HUES6 (cell line): ENCODE measurements at regions not wholly inside any gene's neighbourhood (a gene's known extent, or its start where the extent isn't known, plus 50 kb on each side); places are given as distances from the start of the nearest gene placed in this dataset.
"Not testable (repeated sequence)": the region's sequence is repeated elsewhere in the genome, so short reads cannot be mapped to it uniquely, and the experiment has no call there.

Source experiments
- H3K27ac ChIP-seq: 2 replicates; pipeline ENCODE4 v1.7.0; 2013; ENCODE audit warnings: low read depth, mild to moderate bottlenecking, low read length, inconsistent platforms
- H3K27me3 ChIP-seq: 2 replicates; pipeline ENCODE4 v1.6.1; 2013; ENCODE audit warnings: low read length; ENCODE audit not compliant: control insufficient read depth, insufficient read depth
- H3K36me3 ChIP-seq: 2 replicates; pipeline ENCODE4 v1.6.1; 2013; ENCODE audit warnings: low read length; ENCODE audit not compliant: control insufficient read depth, insufficient read depth
- H3K4me1 ChIP-seq: 2 replicates; pipeline ENCODE4 v1.6.1; 2013; ENCODE audit warnings: low read length; ENCODE audit not compliant: control insufficient read depth, insufficient read depth
- H3K4me3 ChIP-seq: 2 replicates; pipeline ENCODE4 v1.5.1; 2013; ENCODE audit warnings: low read depth, low read length
- H3K9ac ChIP-seq: one replicate; pipeline ENCODE4 v1.6.1; 2013; ENCODE audit warnings: mild to moderate bottlenecking, low read length
- H3K9me3 ChIP-seq: 2 replicates; pipeline ENCODE4 v1.6.1; 2013; ENCODE audit warnings: low read depth, low read length; ENCODE audit not compliant: control insufficient read depth, insufficient read depth

GRCh38 chr2:41187376-41188122 is 735.7 kb upstream of the SLC8A1 start:
- Histone ChIP-seq H3K9me3 (no peaks in the 10 kb centered on the region), H3K4me1 (no peaks in the 10 kb centered on the region), H3K27ac (no peak overlapping the region), H3K9ac (no peak overlapping the region), H3K36me3 (no peaks in the 10 kb centered on the region), H3K27me3 (no peaks in the 10 kb centered on the region), H3K4me3 (no peak overlapping the region)

DNA sequence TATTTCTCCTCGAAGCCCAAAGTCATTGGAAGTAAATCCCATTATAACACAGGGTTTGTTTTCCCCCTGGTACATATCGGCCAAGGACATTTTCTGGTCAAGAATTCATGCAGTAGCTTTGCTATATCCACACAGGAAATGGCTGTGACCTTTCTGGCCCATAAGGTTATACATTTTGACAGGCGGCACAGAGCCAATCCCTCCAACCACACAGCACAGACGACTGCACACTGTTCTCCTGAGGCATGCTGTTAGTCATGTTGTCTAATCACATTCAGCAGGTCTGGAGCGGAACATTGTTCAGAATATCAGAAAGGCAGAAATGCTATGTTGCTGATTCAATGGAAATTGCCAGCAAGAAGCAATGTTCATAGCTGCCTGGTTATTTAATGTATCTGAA is 742.3 kb upstream of the SLC8A1 start:
- no peaks in the 10 kb centered on the region for H3K27me3 ChIP-seq
- no peak overlapping the region for H3K9ac ChIP-seq
- H3K9me3 ChIP-seq, result no peaks in the 10 kb centered on the region
- no peak overlapping the region for H3K27ac ChIP-seq
- H3K36me3 ChIP-seq, result no peaks in the 10 kb centered on the region
- no peak overlapping the region for H3K4me3 ChIP-seq
- no peaks in the 10 kb centered on the region for H3K4me1 ChIP-seq

GRCh38 chr2:41197781-41198180 is 745.9 kb upstream of the SLC8A1 start:
- H3K27ac ChIP-seq, result no peak overlapping the region
- H3K9ac ChIP-seq, result no peak overlapping the region

DNA sequence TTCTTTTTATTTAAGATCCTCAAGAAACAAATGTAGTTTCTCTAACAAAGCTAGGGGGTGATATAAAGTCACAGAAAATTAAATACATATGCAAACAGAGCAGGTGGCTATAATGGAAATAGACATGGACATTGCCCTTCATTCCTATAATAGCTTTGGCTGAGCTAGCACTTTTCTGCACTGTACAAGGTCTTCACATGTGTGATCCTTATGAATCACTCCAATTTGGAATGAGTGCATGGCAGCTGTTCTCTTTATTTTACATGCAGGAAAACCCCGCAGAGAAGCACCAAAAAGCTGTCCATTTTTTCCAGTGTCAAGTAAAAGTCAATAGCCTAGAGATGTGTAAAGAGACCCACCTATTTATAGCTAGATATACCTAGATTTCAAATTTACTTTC is 747.4 kb upstream of the SLC8A1 start:
- no peaks in the 10 kb centered on the region for H3K9me3 ChIP-seq

More at GRCh38 chr2:41197781-41198180, 745.9 kb upstream of the SLC8A1 start:
- no peaks in the 10 kb centered on the region for H3K27me3 ChIP-seq
- no peak overlapping the region for H3K4me3 ChIP-seq
- H3K36me3 ChIP-seq, result no peaks in the 10 kb centered on the region
- H3K4me1 ChIP-seq, result no peaks in the 10 kb centered on the region
- no peaks in the 10 kb centered on the region for H3K9me3 ChIP-seq

GRCh38 chr2:41204315-41204714 is 752.4 kb upstream of the SLC8A1 start:
- Histone ChIP-seq H3K9ac (no peak overlapping the region), H3K4me3 (no peak overlapping the region), H3K27ac (no peak overlapping the region), H3K9me3 (peaks cover 1% of the 10 kb centered on the region; the same call in 1 of the 2 replicates), H3K4me1 (0 out of 2 replicates have a peak, but pooled peaks cover 4% of the 10 kb centered on the region), H3K36me3 (no peaks in the 10 kb centered on the region), H3K27me3 (no peaks in the 10 kb centered on the region)

More for the DNA sequence above, 747.4 kb upstream of the SLC8A1 start:
- no peak overlapping the region for H3K4me3 ChIP-seq
- 0 out of 2 replicates have a peak, but pooled peaks cover 4% of the 10 kb centered on the region for H3K4me1 ChIP-seq
- H3K9ac ChIP-seq, result no peak overlapping the region
- H3K27me3 ChIP-seq, result no peaks in the 10 kb centered on the region
- no peak overlapping the region for H3K27ac ChIP-seq
- no peaks in the 10 kb centered on the region for H3K36me3 ChIP-seq

GRCh38 chr2:41206004-41206403 is 754.1 kb upstream of the SLC8A1 start:
- Histone ChIP-seq H3K4me3 (no peak overlapping the region), H3K9me3 (peaks cover 3% of the 10 kb centered on the region; the same call in 1 of the 2 replicates), H3K9ac (no peak overlapping the region), H3K27ac (no peak overlapping the region), H3K36me3 (no peaks in the 10 kb centered on the region), H3K27me3 (no peaks in the 10 kb centered on the region), H3K4me1 (0 out of 2 replicates have a peak, but pooled peaks cover 4% of the 10 kb centered on the region)

DNA sequence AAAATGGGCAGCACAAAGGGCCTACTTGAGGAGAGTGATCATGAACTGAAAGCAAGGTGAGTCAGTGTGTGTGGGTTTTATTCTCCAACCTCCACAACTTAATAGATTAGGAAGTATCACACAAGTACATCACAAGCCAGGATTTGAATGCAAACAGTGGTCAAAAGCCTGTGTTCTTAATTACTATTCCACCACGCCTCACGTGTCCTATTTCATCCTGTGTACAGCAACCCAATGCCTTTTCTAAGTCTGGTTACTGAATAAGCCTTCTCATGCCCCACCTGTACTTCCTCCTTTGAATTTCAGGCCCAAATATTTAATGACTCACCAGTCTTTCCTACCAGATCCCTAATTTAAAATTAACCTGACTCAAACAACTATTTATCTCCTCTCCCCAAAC is 755.7 kb upstream of the SLC8A1 start:
- no peak overlapping the region for H3K27ac ChIP-seq
- H3K9me3 ChIP-seq, result peaks cover 3% of the 10 kb centered on the region; the same call in 1 of the 2 replicates
- H3K4me1 ChIP-seq, result 0 out of 2 replicates have a peak, but pooled peaks cover 4% of the 10 kb centered on the region
- H3K4me3 ChIP-seq, result no peak overlapping the region
- no peaks in the 10 kb centered on the region for H3K27me3 ChIP-seq
- no peak overlapping the region for H3K9ac ChIP-seq
- no peaks in the 10 kb centered on the region for H3K36me3 ChIP-seq

DNA sequence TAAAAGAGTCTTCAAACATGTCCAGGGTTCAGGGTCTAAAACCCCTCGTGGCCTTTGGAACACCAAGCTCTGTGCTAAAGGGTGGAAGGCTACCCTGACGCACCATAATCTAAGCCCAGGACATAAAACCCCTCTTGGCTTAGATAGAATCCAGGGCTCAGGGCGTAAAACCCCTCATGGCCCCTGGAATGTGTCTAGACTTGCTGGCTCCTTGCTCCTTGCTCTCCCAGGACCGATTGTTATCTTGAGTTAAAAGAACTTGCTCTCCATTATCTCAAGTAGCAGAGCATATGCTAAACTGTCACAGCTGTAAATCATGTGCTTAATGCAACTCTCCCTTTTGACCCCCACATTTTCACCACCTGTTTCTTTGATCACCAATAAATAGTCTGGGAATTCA is 758.1 kb upstream of the SLC8A1 start:
- H3K4me3 ChIP-seq, H3K9ac ChIP-seq, H3K27me3 ChIP-seq: not testable (repeated sequence)

DNA sequence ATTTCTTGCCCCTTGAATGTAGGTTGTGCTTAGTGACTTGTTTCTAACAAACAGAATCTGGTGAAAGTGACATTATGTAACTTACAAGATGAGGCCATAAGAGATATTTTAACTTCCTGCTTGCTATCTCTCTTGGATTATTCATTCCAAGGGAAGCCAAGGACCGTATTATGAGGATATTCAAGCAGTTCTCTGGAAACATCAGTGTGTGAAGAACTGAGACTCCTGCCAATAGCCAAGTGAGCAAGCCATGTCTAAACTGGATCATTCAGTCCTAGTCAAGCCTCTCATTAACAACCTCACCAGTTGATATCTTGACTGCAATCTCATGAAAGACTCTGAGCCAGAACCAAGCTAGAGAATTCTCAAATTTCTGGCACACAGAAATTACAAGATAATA is 765.1 kb upstream of the SLC8A1 start:
- Histone ChIP-seq H3K4me1 (no peaks in the 10 kb centered on the region), H3K27ac (no peak overlapping the region), H3K4me3 (no peak overlapping the region), H3K27me3 (no peaks in the 10 kb centered on the region), H3K36me3 (no peaks in the 10 kb centered on the region), H3K9ac (no peak overlapping the region), H3K9me3 (no peaks in the 10 kb centered on the region)

More for the DNA sequence above, 758.1 kb upstream of the SLC8A1 start:
- not testable (repeated sequence) for H3K36me3 ChIP-seq, H3K27ac ChIP-seq, H3K4me1 ChIP-seq, H3K9me3 ChIP-seq

DNA sequence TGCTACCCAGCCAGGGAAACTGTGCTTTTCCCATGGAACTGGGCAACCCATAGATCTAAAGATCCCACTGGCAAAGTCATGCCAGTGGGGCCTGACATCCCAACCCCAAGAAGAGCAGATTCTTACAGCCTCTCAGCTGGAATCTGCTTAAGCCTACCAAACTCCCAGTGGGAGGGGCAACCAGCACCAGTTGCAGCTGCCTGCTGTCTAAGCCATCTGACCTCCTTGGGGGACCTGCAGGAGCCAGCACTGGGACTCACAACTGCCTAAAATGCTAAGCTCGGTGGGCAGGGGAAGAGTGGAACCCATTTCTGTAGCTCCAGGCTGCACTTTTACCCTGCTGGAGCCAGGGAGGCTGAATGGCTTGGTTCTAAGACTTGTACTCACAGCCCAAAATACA is 770.7 kb upstream of the SLC8A1 start:
- H3K36me3 ChIP-seq, result no peaks in the 10 kb centered on the region
- no peaks in the 10 kb centered on the region for H3K4me1 ChIP-seq
- no peak overlapping the region for H3K9ac ChIP-seq

GRCh38 chr2:41234093-41234492 is 782.2 kb upstream of the SLC8A1 start:
- Histone ChIP-seq H3K4me3 (no peak overlapping the region), H3K9me3 (no peaks in the 10 kb centered on the region), H3K27ac (no peak overlapping the region), H3K36me3 (no peaks in the 10 kb centered on the region), H3K27me3 (no peaks in the 10 kb centered on the region), H3K9ac (no peak overlapping the region), H3K4me1 (peaks cover 12% of the 10 kb centered on the region)

More for the DNA sequence above, 770.7 kb upstream of the SLC8A1 start:
- Histone ChIP-seq H3K4me3 (no peak overlapping the region), H3K9me3 (no peaks in the 10 kb centered on the region), H3K27ac (no peak overlapping the region), H3K27me3 (no peaks in the 10 kb centered on the region)
